WERI-Rb-1 (cell line): ENCODE measurements at regions not wholly inside any gene's neighbourhood (a gene's known extent, or its start where the extent isn't known, plus 50 kb on each side); places are given as distances from the start of the nearest gene placed in this dataset.

Experiments used
- DNase-seq: peaks from one replicate; pipeline ENCODE4 v3.0.0-alpha.2; 2020
- H3K27ac ChIP-seq: fragments of 250-450 bp; sonication (Bioruptor Pico); 2 replicates; pipeline ENCODE4 v1.5.1; 2020; ENCODE audit warnings: mild to moderate bottlenecking, moderate library complexity
- H3K27me3 ChIP-seq: fragments of 250-450 bp; sonication (Bioruptor Pico); 2 replicates; pipeline ENCODE4 v1.5.1; 2021; ENCODE audit warnings: mild to moderate bottlenecking, low read depth, moderate library complexity; ENCODE audit not compliant: insufficient read depth, severe bottlenecking
- H3K36me3 ChIP-seq: fragments of 250-450 bp; sonication (Bioruptor Pico); 2 replicates; pipeline ENCODE4 v1.5.1; 2020; ENCODE audit warnings: mild to moderate bottlenecking, moderate library complexity
- H3K4me3 ChIP-seq: 2 replicates; pipeline ENCODE4 v1.5.1; 2011; ENCODE audit warnings: low read depth, mild to moderate bottlenecking, control low read depth, low read length
- H3K9me3 ChIP-seq: fragments of 250-450 bp; sonication (Bioruptor Pico); 2 replicates; pipeline ENCODE4 v1.5.1; 2021; ENCODE audit warnings: mild to moderate bottlenecking, moderate library complexity; ENCODE audit not compliant: severe bottlenecking
- TF ChIP-seq, protein P1 (sequence below): IDR thresholded peaks from 2 replicates; pipeline ENCODE4 v1.5.1; 2011; ENCODE audit warnings: low read depth, mild to moderate bottlenecking, control low read depth, inconsistent platforms, low read length

DNA sequence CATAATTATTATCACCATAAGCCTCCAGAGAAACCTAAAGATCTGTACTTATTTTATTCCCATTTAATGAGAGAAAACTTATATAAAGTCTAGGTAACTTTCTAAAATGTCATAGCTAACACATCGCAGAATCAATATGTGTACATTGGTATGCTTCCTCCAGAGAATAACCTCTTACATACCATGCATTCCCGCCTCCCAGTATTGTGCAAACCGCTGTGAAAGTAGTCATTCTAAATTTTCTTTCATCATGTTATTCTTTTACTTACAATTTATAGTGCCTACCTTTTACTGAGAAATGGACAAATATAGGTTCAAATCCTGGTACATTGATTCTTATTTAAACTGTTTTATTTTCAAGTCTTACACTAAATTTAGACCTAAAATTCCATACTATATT lies 463.4 kb downstream of the LRFN5 start:
- H3K27ac ChIP-seq: no peak overlapping the region
- H3K9me3 ChIP-seq: no peaks in the 10 kb centered on the region
- TF ChIP-seq, protein P1, sequence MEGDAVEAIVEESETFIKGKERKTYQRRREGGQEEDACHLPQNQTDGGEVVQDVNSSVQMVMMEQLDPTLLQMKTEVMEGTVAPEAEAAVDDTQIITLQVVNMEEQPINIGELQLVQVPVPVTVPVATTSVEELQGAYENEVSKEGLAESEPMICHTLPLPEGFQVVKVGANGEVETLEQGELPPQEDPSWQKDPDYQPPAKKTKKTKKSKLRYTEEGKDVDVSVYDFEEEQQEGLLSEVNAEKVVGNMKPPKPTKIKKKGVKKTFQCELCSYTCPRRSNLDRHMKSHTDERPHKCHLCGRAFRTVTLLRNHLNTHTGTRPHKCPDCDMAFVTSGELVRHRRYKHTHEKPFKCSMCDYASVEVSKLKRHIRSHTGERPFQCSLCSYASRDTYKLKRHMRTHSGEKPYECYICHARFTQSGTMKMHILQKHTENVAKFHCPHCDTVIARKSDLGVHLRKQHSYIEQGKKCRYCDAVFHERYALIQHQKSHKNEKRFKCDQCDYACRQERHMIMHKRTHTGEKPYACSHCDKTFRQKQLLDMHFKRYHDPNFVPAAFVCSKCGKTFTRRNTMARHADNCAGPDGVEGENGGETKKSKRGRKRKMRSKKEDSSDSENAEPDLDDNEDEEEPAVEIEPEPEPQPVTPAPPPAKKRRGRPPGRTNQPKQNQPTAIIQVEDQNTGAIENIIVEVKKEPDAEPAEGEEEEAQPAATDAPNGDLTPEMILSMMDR: no peak
- H3K27me3 ChIP-seq: peaks cover 3% of the 10 kb centered on the region
- no peak overlapping the region for H3K4me3 ChIP-seq
- DNase-seq: no peak
- no peaks in the 10 kb centered on the region for H3K36me3 ChIP-seq

- H3K27me3 ChIP-seq: no peaks in the 10 kb centered on the region
- no peak for DNase-seq
- no peaks in the 10 kb centered on the region for H3K9me3 ChIP-seq
- H3K4me3 ChIP-seq: no peak overlapping the region
- H3K36me3 ChIP-seq: no peaks in the 10 kb centered on the region
- TF ChIP-seq, protein P1: no peak
- no peak overlapping the region for H3K27ac ChIP-seq
These were observed 450.4 kb downstream of the LRFN5 start for GRCh38 chr14:42057111-42057510.

DNA sequence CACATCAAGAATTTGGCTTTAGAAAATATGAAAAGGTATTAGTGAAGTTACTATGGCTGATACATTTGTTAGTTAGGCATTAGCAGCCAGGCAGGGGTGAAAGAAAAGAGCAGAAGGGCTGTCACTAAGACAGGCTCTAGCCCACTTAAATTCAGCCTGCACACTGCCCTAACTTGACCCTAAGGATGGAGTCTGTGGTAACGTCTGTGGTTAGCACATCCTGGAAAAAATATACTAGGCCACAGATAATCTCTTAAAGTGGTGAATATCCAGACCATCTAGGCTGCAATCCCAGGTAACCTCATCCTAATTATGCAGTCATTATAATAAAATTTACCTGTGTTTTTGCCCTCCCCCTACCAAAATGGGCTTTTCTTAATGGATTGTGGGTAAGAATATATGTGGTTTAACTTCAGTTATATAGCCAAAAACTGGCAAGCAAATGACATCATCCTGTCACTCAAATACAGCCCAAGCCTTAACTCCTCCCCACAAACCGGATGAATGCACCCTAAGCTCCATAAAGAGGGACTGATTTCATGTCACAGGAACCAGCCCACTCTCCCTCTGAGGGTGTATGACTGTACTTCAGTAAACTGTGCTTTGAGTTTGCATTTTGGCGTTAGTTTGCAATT lies 440.9 kb downstream of the LRFN5 start:
- TF ChIP-seq, protein P1: no peak
- peak; percentile 40 for DNase-seq

DNA sequence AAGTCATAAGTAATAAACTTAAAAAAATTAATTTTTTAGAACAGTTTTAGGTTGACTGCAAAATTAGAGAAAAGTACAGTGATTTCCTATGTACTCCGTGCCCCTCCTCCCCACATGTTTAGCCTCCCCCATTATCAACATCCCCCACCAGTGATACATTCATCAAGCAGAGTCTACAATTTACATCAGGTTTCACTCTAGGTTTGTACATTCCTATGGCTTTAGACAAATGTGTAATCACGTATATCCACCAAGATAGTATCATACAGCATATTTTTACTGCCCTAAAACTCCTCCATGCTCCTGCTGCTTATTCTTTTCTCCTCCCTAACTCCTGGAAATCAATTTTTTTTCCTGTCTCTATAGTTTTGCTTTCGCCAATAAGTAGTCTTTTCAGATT lies 438.7 kb downstream of the LRFN5 start:
- Histone ChIP-seq H3K27me3 (no peaks in the 10 kb centered on the region), H3K9me3 (no peaks in the 10 kb centered on the region), H3K36me3 (no peaks in the 10 kb centered on the region), H3K27ac (no peak overlapping the region), H3K4me3 (no peak overlapping the region)
- DNase-seq: no peak
- TF ChIP-seq, protein P1: no peak

More for the DNA sequence above, 440.9 kb downstream of the LRFN5 start:
- Histone ChIP-seq H3K36me3 (no peaks in the 10 kb centered on the region), H3K4me3 (no peak overlapping the region), H3K27ac (peak overlapping the region; percentile 26; the same call in 1 of the 2 replicates), H3K9me3 (no peaks in the 10 kb centered on the region), H3K27me3 (no peaks in the 10 kb centered on the region)

DNA sequence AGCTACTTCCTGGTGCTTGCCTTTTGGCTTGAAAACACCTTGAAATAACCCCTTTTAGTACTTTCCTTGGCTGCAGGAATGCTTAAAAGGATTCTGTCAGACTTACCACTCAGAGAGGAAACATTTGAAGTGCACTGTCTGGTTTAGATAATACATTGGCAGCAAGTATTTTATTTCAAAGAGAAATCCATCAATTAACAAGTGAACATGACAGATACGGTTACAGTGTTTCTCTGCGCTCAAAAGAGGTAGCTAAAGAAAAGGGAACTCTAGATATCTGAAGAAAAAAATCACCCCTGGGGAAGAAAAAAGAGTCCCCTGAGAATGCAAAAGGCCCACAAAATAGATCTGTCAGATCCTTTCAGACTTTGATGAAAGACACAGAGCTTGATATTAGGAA lies 421.9 kb downstream of the LRFN5 start:
- Histone ChIP-seq H3K9me3 (no peaks in the 10 kb centered on the region), H3K27ac (no peak overlapping the region), H3K36me3 (no peaks in the 10 kb centered on the region), H3K4me3 (no peak overlapping the region), H3K27me3 (no peaks in the 10 kb centered on the region)
- DNase-seq: no peak
- TF ChIP-seq, protein P1: no peak

GRCh38 chr14:42027271-42027670 lies 420.6 kb downstream of the LRFN5 start:
- Histone ChIP-seq H3K9me3 (no peaks in the 10 kb centered on the region), H3K27me3 (no peaks in the 10 kb centered on the region), H3K4me3 (no peak overlapping the region), H3K27ac (no peak overlapping the region), H3K36me3 (no peaks in the 10 kb centered on the region)
- TF ChIP-seq, protein P1: no peak
- no peak for DNase-seq
